Globus pallidus (tissue), 1 donor: ENCODE measurements at regions not wholly inside any gene's neighbourhood (a gene's known extent, or its start where the extent isn't known, plus 50 kb on each side); places are given as distances from the start of the nearest gene placed in this dataset.

Experiments used
- DNase-seq: peaks from one replicate; pipeline ENCODE4 v3.0.0-alpha.2; 2015; ENCODE audit warnings: low spot score

GRCh38 chr3:177992993-177993970 lies 543.0 kb upstream of the KCNMB2 start:
- no peak for DNase-seq

- DNase-seq: no peak
These were observed 541.3 kb upstream of the KCNMB2 start for GRCh38 chr3:177994976-177995375.

GRCh38 chr3:177995381-177996085 lies 540.7 kb upstream of the KCNMB2 start:
- no peak for DNase-seq

- DNase-seq: no peak
These were observed 534.5 kb upstream of the KCNMB2 start for GRCh38 chr3:178001670-178002101.

GRCh38 chr3:178002113-178002512 lies 534.1 kb upstream of the KCNMB2 start:
- no peak for DNase-seq

- no peak for DNase-seq
These were observed 532.5 kb upstream of the KCNMB2 start for GRCh38 chr3:178003756-178004155.

GRCh38 chr3:178005961-178006360 lies 530.3 kb upstream of the KCNMB2 start:
- no peak for DNase-seq

GRCh38 chr3:178010306-178010705 lies 525.9 kb upstream of the KCNMB2 start:
- no peak for DNase-seq

- DNase-seq: no peak
These were observed 516.6 kb upstream of the KCNMB2 start for GRCh38 chr3:178019645-178020044.

- no peak for DNase-seq
These were observed 513.6 kb upstream of the KCNMB2 start for GRCh38 chr3:178022599-178022998.

GRCh38 chr3:178028933-178029332 lies 507.3 kb upstream of the KCNMB2 start:
- DNase-seq: no peak

- no peak for DNase-seq
These were observed 499.6 kb upstream of the KCNMB2 start for GRCh38 chr3:178036451-178037144.

- DNase-seq: no peak
These were observed 494.3 kb upstream of the KCNMB2 start for GRCh38 chr3:178041931-178042330.

- DNase-seq: no peak
These were observed 493.9 kb upstream of the KCNMB2 start for GRCh38 chr3:178042376-178042775.

GRCh38 chr3:178043084-178043483 lies 493.2 kb upstream of the KCNMB2 start:
- no peak for DNase-seq

GRCh38 chr3:178044320-178044719 lies 491.9 kb upstream of the KCNMB2 start:
- no peak for DNase-seq

GRCh38 chr3:178047496-178047895 lies 488.7 kb upstream of the KCNMB2 start:
- DNase-seq: no peak

- DNase-seq: no peak
These were observed 487.5 kb upstream of the KCNMB2 start for GRCh38 chr3:178048768-178049167.

- DNase-seq: no peak
These were observed 481.8 kb upstream of the KCNMB2 start for GRCh38 chr3:178054471-178054870.

GRCh38 chr3:178055939-178056338 lies 480.3 kb upstream of the KCNMB2 start:
- no peak for DNase-seq

GRCh38 chr3:178056868-178057267 lies 479.4 kb upstream of the KCNMB2 start:
- DNase-seq: no peak

- no peak for DNase-seq
These were observed 477.6 kb upstream of the KCNMB2 start for GRCh38 chr3:178058629-178059028.
